Transverse colon (tissue), 4 donors: ENCODE measurements at regions not wholly inside any gene's neighbourhood (a gene's known extent, or its start where the extent isn't known, plus 50 kb on each side); places are given as distances from the start of the nearest gene placed in this dataset.
A peak's percentile ranks its signal among the peaks of the same experiment; 100 is the strongest.

Experiments
- DNase-seq: peaks from one replicate; pipeline ENCODE4 v3.0.0-alpha.2; 2019
- H3K27ac ChIP-seq, 4 donors: fragments of 200-600 bp; sonication (generic); 2 replicates each; pipeline ENCODE4 v1.5.1; 2016 to 2018; ENCODE audit warnings: inconsistent platforms in 4 of 4
- H3K27me3 ChIP-seq: fragments of 200-600 bp; sonication (generic); 2 replicates; pipeline ENCODE4 v1.5.1; 2017; ENCODE audit warnings: inconsistent platforms
- H3K36me3 ChIP-seq, 4 donors: fragments of 200-600 bp; sonication (generic); 2 replicates each; pipeline ENCODE4 v1.5.1; 2017 to 2019; ENCODE audit warnings: inconsistent platforms in 4 of 4
- H3K4me1 ChIP-seq, 4 donors: fragments of 200-600 bp; sonication (generic); 2 replicates each; pipeline ENCODE4 v1.5.1; 2017 to 2020; ENCODE audit warnings: inconsistent platforms in 4 of 4
- H3K4me3 ChIP-seq, 4 donors: fragments of 200-600 bp; sonication (generic); 1 replicate in 1 of 4; 2 replicates in 3 of 4; pipeline versions ENCODE4 v1.5.1 to v1.6.1; 2017 to 2019; ENCODE audit warnings: inconsistent platforms in 4 of 4
- H3K9me3 ChIP-seq, 2 donors: fragments of 200-600 bp; sonication (generic); 2 replicates each; pipeline ENCODE4 v1.5.1; 2017 to 2019; ENCODE audit warnings: inconsistent platforms in 2 of 2
- EP300 ChIP-seq: sonication (generic); formaldehyde crosslinking; IDR thresholded peaks from one replicate; pipeline ENCODE4 v1.6.1; 2017; ENCODE audit warnings: antibody characterized with exemption, low read depth
- POLR2A ChIP-seq: fragments of 450-650 bp; IDR thresholded peaks from one replicate; pipeline ENCODE4 v1.6.1; 2016; ENCODE audit warnings: antibody characterized with exemption, mild to moderate bottlenecking, moderate library complexity
- POLR2AphosphoS5 ChIP-seq, 3 donors: sonication (generic); formaldehyde crosslinking; IDR thresholded peaks; one replicate each; pipeline ENCODE4 v1.6.1; 2016; ENCODE audit warnings: antibody characterized with exemption in 3 of 3
- WGBS, 2 donors: methylation state at CpG; one replicate each; pipeline ENCODE4 v1.1.5; 2018; ENCODE audit warnings: low coverage in 1 of 2; 5-methylcytosine and 5-hydroxymethylcytosine counted together
- in situ Hi-C, 4 donors: fragments of 200-750 bp; cut with MboI; loops; one replicate each; pipeline versions ENCODE4 v1.15.0 to v1.15.1; 2017; ENCODE audit warnings: low sequenced_read_pairs in 3 of 4, low pct_ligation_motif_present in 1 of 4, low pct_unique_long_range_greater_than_20kb in 1 of 4
- intact Hi-C: fragments of 100-400 bp; cut with DNase I; formaldehyde crosslinking; loops from one replicate; pipeline ENCODE4 v1.15.1; 2023; ENCODE audit warnings: low total_unique reads
- TF ChIP-seq, protein P1 (sequence below), 5 experiments: fragments of 200-600 bp in 3 of 5; fragments of 450-650 bp in 2 of 5; sonication (generic) in 3 of 5; IDR thresholded peaks; 1 replicate in 2 of 5; 2 replicates in 3 of 5; pipeline ENCODE4 v1.5.1; 2016 to 2017; ENCODE audit warnings: antibody characterized with exemption in 5 of 5, inconsistent platforms in 3 of 5, mild to moderate bottlenecking in 2 of 5, moderate library complexity in 1 of 5

DNA sequence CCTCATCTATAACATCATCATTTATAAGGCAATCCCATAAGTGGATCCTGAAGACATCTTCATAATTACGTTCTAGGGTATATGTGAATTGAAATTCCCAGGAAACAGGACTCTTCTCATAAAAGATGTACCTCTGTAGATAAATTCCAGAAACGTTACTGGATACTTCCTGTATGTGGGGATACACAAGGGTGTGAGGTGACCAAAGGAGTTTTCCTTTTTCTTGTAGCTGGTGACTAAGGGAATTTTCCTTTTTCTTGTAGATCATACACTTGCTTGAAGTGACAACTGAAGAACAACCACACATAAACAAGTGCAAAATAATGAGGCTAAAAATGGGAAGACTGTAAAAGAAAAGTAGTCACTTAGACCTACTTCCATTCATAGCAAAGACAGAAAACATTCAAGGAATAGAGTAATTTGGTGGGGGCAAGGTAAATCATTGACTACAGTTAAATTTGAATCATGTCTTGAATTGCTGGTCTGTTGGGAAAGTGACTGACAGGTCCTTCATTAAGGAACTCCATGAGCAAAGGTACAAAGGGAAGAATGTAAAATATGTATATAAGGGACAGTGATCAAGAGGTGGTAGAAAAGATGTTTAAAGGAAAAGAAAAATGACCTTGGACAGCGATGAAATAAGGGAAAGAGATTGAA lies 53.2 kb upstream of the UBE2E3 start:
- Histone ChIP-seq H3K4me3 (no peak overlapping the region), H3K36me3 (no peaks in the 10 kb centered on the region), H3K27ac (peak overlapping the region; percentile 1 to 36 (median 34)), H3K27me3 (no peaks in the 10 kb centered on the region), H3K4me1 (peaks cover 0 to 8% (median 0%) of the 10 kb centered on the region in 4 donors), H3K9me3 (no peaks in the 10 kb centered on the region)
- in situ Hi-C loops = no loop called here
- 29 to 38% methylated on average over 3 of the region's 3 CpGs for WGBS, 2 donors
- intact Hi-C loops = loop anchor here (5.0 kb wide), 1 partner anchor 575 kb away; no protein-coding TSS in a partner anchor
- no peak for TF ChIP-seq EP300
- TF ChIP-seq, protein P1, sequence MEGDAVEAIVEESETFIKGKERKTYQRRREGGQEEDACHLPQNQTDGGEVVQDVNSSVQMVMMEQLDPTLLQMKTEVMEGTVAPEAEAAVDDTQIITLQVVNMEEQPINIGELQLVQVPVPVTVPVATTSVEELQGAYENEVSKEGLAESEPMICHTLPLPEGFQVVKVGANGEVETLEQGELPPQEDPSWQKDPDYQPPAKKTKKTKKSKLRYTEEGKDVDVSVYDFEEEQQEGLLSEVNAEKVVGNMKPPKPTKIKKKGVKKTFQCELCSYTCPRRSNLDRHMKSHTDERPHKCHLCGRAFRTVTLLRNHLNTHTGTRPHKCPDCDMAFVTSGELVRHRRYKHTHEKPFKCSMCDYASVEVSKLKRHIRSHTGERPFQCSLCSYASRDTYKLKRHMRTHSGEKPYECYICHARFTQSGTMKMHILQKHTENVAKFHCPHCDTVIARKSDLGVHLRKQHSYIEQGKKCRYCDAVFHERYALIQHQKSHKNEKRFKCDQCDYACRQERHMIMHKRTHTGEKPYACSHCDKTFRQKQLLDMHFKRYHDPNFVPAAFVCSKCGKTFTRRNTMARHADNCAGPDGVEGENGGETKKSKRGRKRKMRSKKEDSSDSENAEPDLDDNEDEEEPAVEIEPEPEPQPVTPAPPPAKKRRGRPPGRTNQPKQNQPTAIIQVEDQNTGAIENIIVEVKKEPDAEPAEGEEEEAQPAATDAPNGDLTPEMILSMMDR (IDR thresholded peaks at IDR 0.05) = no peak
- no peak for DNase-seq

DNA sequence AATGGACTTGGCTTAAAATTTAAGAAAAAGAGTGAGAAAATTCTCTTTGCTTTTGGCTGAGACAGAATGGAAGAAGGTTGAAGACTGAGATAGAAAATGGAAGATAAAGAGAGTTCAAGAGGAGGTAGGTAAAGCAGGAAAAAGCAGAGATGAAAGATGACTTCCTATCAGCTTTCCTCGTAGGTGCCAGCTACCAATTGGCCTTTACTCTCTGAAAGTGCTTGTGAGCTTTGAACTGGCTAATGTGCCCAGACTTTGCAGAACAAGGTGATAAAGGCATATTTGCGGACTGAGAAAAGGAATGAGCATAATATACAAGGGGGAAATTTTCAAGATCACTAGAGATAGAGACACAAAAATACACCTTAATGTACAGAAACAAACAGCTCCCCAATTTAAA lies 54.7 kb upstream of the UBE2E3 start:
- Histone ChIP-seq H3K27ac (no peak overlapping the region), H3K9me3 (no peaks in the 10 kb centered on the region), H3K36me3 (no peaks in the 10 kb centered on the region), H3K4me1 (peaks cover 0 to 8% (median 0%) of the 10 kb centered on the region in 4 donors), H3K4me3 (no peak overlapping the region), H3K27me3 (no peaks in the 10 kb centered on the region)
- WGBS, 2 donors = 51 to 61% methylated on average over 2 of the region's 2 CpGs
- TF ChIP-seq POLR2A (no peak), EP300 (no peak), POLR2AphosphoS5 (IDR thresholded peaks at IDR 0.05) (no peak)
- TF ChIP-seq, protein P1 (IDR thresholded peaks at IDR 0.05) = no peak
- in situ Hi-C loops (no loop called here), intact Hi-C loops (loop anchor here (5.0 kb wide), 1 partner anchor 573 kb away; no protein-coding TSS in a partner anchor)
- DNase-seq = no peak

DNA sequence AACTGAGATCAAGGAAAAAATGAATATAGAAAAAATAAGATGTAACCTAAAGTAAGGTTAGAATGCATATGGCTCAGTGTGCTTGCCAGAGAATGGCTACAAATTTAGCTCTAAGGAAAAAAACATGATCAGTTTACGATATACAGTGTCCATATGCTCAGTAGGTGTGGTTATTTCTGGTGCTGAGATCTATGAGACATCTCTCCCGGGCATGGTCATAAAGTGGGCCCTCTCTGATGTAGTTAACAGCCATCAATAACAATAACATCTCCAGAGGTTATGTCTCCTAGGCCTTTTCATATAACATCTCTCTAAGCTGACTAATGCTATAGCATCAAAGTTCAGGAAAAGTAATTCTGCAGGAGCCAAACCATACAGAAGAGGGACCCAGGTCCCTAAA lies 56.3 kb upstream of the UBE2E3 start:
- H3K36me3 ChIP-seq = no peaks in the 10 kb centered on the region
- WGBS, 2 donors = 49 to 56% methylated on average over 2 of the region's 2 CpGs
- TF ChIP-seq POLR2A = no peak
- no peak for TF ChIP-seq POLR2AphosphoS5 (IDR thresholded peaks at IDR 0.05)
- no peak for TF ChIP-seq EP300
- TF ChIP-seq, protein P1 (IDR thresholded peaks at IDR 0.05) = no peak
- H3K27me3 ChIP-seq = no peaks in the 10 kb centered on the region
- H3K27ac ChIP-seq = no peak overlapping the region
- H3K4me3 ChIP-seq = no peak overlapping the region
- DNase-seq = peak; percentile 8
- in situ Hi-C loops = no loop called here
- peaks cover 0 to 8% (median 0%) of the 10 kb centered on the region in 4 donors for H3K4me1 ChIP-seq
- H3K9me3 ChIP-seq = no peaks in the 10 kb centered on the region
- intact Hi-C loops = no loop called here

DNA sequence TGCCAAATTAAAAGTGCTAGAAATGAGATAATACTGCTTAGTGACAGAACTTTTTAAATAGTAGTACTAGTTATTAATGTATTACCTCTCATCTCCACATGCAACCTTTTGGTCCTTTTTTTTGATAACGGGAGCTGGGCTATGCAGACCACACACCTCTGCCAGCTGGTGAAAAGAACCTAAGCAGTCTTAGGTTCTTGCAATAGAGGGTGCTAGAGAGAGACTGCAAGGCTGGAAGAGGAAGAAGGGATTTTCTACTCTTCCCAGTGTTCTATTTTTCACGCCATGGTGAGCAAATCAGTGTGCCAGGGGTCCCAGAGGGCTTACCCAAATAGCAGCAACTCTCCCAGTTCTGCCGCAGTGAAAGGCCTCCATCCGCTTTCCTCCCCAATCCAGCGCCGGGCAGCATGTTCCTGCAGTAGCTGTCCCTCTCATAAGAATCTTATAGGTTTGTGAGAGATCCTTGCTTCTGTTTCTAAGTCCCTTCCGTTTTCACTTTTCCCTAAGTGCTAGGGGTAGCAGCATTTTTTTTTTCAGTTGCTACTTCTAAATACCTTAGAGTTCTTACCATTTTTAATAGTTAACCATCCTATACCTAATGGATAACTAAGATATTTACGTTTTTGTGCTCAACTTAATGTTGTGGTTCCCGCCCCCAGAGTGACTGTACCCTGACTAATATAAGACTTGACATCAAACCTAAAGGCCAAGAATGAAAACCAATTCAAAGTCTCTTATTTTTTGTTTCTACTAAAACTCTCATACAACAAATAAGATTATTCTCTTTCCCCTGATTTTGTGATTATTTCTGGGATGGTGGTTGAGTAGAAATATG lies 69.4 kb upstream of the UBE2E3 start:
- no peak for TF ChIP-seq POLR2AphosphoS5 (IDR thresholded peaks at IDR 0.05)
- TF ChIP-seq EP300 = no peak
- TF ChIP-seq POLR2A = no peak
- TF ChIP-seq, protein P1 (IDR thresholded peaks at IDR 0.05) = no peak
- Histone ChIP-seq H3K9me3 (no peaks in the 10 kb centered on the region), H3K27ac (no peak overlapping the region), H3K4me3 (no peak overlapping the region), H3K27me3 (no peaks in the 10 kb centered on the region), H3K4me1 (no peaks in the 10 kb centered on the region), H3K36me3 (no peaks in the 10 kb centered on the region)
- in situ Hi-C loops (no loop called here), intact Hi-C loops (no loop called here)
- 78 to 87% methylated on average over 8 to 9 of the region's 9 CpGs for WGBS, 2 donors
- DNase-seq = no peak
